KMS-11 (cell line): ENCODE measurements at regions not wholly inside any gene's neighbourhood (a gene's known extent, or its start where the extent isn't known, plus 50 kb on each side); places are given as distances from the start of the nearest gene placed in this dataset.
"Not testable (repeated sequence)": the region's sequence is repeated elsewhere in the genome, so short reads cannot be mapped to it uniquely, and the experiment has no call there.

ENCODE experiments used
- H2AFZ ChIP-seq: fragments of 200-600 bp; sonication (generic); 2 replicates; pipeline ENCODE4 v1.6.1; 2016; ENCODE audit warnings: antibody characterized with exemption, mixed run types, low read depth
- H3K27ac ChIP-seq: fragments of 200-600 bp; sonication (generic); 2 replicates; pipeline ENCODE4 v1.6.1; 2016; ENCODE audit warnings: mild to moderate bottlenecking, mixed run types
- H3K27me3 ChIP-seq: fragments of 200-600 bp; sonication (generic); 2 replicates; pipeline ENCODE4 v1.6.1; 2017; ENCODE audit warnings: mild to moderate bottlenecking, low read depth, mixed run types, moderate library complexity; ENCODE audit not compliant: insufficient read depth
- H3K36me3 ChIP-seq: fragments of 200-600 bp; sonication (generic); 2 replicates; pipeline ENCODE4 v1.6.1; 2017; ENCODE audit warnings: mild to moderate bottlenecking, mixed run types; ENCODE audit not compliant: insufficient read depth
- H3K4me1 ChIP-seq: fragments of 200-600 bp; sonication (generic); 2 replicates; pipeline ENCODE4 v1.6.1; 2016; ENCODE audit warnings: mild to moderate bottlenecking, low read depth, mixed run types; ENCODE audit not compliant: poor library complexity, severe bottlenecking
- H3K4me2 ChIP-seq: fragments of 200-600 bp; sonication (generic); 2 replicates; pipeline ENCODE4 v1.7.0; 2016; ENCODE audit warnings: mild to moderate bottlenecking, mixed run types
- H3K4me3 ChIP-seq: fragments of 200-600 bp; sonication (generic); IDR thresholded peaks from 2 replicates; pipeline ENCODE4 v1.6.1; 2017; ENCODE audit warnings: low read depth, low read length, mixed read lengths; ENCODE audit not compliant: insufficient read depth
- H3K79me2 ChIP-seq: fragments of 200-600 bp; sonication (generic); 2 replicates; pipeline ENCODE4 v1.6.1; 2016; ENCODE audit warnings: low read depth, mixed run types; ENCODE audit not compliant: insufficient read depth
- H3K9ac ChIP-seq: fragments of 200-600 bp; sonication (generic); 2 replicates; pipeline ENCODE4 v1.6.1; 2016; ENCODE audit warnings: mild to moderate bottlenecking, mixed run types
- H4K20me1 ChIP-seq: fragments of 200-600 bp; sonication (generic); 2 replicates; pipeline ENCODE4 v1.6.1; 2016; ENCODE audit warnings: mild to moderate bottlenecking, mixed run types; ENCODE audit not compliant: insufficient read depth
- CTCF ChIP-seq: fragments of 200-600 bp; sonication (generic); conservative IDR thresholded peaks from 2 replicates; pipeline ENCODE4 v1.6.1; 2017; ENCODE audit warnings: low read depth, mild to moderate bottlenecking, antibody characterized with exemption, low read length, moderate library complexity, mixed read lengths

- H3K79me2 ChIP-seq = no peaks in the 10 kb centered on the region
- H3K36me3 ChIP-seq = no peaks in the 10 kb centered on the region
- peak overlapping the region; percentile 65 for H3K27ac ChIP-seq
- peak overlapping the region; percentile 71 for H3K4me2 ChIP-seq
- no peak for TF ChIP-seq CTCF
- peak overlapping the region; percentile 20; the same call in 1 of the 2 replicates for H2AFZ ChIP-seq
- no peak overlapping the region for H3K4me3 ChIP-seq
- H3K27me3 ChIP-seq = no peaks in the 10 kb centered on the region
- H4K20me1 ChIP-seq = no peaks in the 10 kb centered on the region
- peak overlapping the region; percentile 13; the same call in 1 of the 2 replicates for H3K9ac ChIP-seq
- peaks cover 51% of the 10 kb centered on the region for H3K4me1 ChIP-seq
These were observed 63.6 kb upstream of the HGF start for GRCh38 chr7:81833401-81833800.

- Histone ChIP-seq H3K27ac (no peak overlapping the region), H2AFZ (no peak overlapping the region), H3K36me3 (no peaks in the 10 kb centered on the region), H3K9ac (no peak overlapping the region), H3K79me2 (no peaks in the 10 kb centered on the region), H3K4me3 (no peak overlapping the region), H4K20me1 (no peaks in the 10 kb centered on the region), H3K4me2 (no peak overlapping the region), H3K27me3 (no peaks in the 10 kb centered on the region), H3K4me1 (peaks cover 51% of the 10 kb centered on the region)
- no peak for TF ChIP-seq CTCF
These were observed 62.0 kb upstream of the HGF start for GRCh38 chr7:81831883-81832282.

GRCh38 chr7:81829511-81829910, 59.7 kb upstream of the HGF start:
- not testable (repeated sequence) for H3K9ac ChIP-seq, H3K4me2 ChIP-seq, H3K27me3 ChIP-seq, H3K4me3 ChIP-seq, H4K20me1 ChIP-seq, H3K79me2 ChIP-seq, H3K36me3 ChIP-seq
- Histone ChIP-seq H3K4me1 (peaks cover 37% of the 10 kb centered on the region), H3K27ac (0 out of 2 replicates have a peak overlapping the region, but pooled peaks have one; percentile 6), H2AFZ (peak overlapping the region; percentile 21; the same call in 1 of the 2 replicates)

GRCh38 chr7:81822811-81823210, 53.0 kb upstream of the HGF start:
- H2AFZ ChIP-seq = no peak overlapping the region
- no peaks in the 10 kb centered on the region for H3K27me3 ChIP-seq
- H3K27ac ChIP-seq = no peak overlapping the region
- H3K4me3 ChIP-seq = no peak overlapping the region
- no peaks in the 10 kb centered on the region for H3K36me3 ChIP-seq
- TF ChIP-seq CTCF = no peak
- no peak overlapping the region for H3K4me2 ChIP-seq
- H3K9ac ChIP-seq = no peak overlapping the region
- H3K4me1 ChIP-seq = peaks cover 9% of the 10 kb centered on the region
- no peaks in the 10 kb centered on the region for H3K79me2 ChIP-seq
- H4K20me1 ChIP-seq = no peaks in the 10 kb centered on the region

GRCh38 chr7:81819861-81820260, 50.0 kb upstream of the HGF start:
- H3K9ac ChIP-seq = no peak overlapping the region
- H3K4me3 ChIP-seq = no peak overlapping the region
- no peak for TF ChIP-seq CTCF
- H3K4me2 ChIP-seq = no peak overlapping the region
- H3K27me3 ChIP-seq = no peaks in the 10 kb centered on the region
- peaks cover 21% of the 10 kb centered on the region for H3K4me1 ChIP-seq
- H4K20me1 ChIP-seq = no peaks in the 10 kb centered on the region
- H3K27ac ChIP-seq = no peak overlapping the region
- H3K79me2 ChIP-seq = no peaks in the 10 kb centered on the region
- no peak overlapping the region for H2AFZ ChIP-seq
- no peaks in the 10 kb centered on the region for H3K36me3 ChIP-seq
